ENCODE measurements at regions not wholly inside any gene's neighbourhood (a gene's known extent, or its start where the extent isn't known, plus 50 kb on each side); places are given as distances from the start of the nearest gene placed in this dataset.

GRCh38 chr5:31098811-31099210, 94.7 kb upstream of the CDH6 start:
- TF ChIP-seq PBX3 (IDR thresholded peaks at IDR 0.05) (no peak), SIN3A (IDR thresholded peaks at IDR 0.05; ENCODE audit: borderline replicate concordance, low read depth, low read length) (no peak), EZH2phosphoT487 (IDR thresholded peaks at IDR 0.05; ENCODE audit: borderline replicate concordance, low read depth) (no peak), YY1 (IDR thresholded peaks at IDR 0.05; ENCODE audit: low read depth) (no peak), POLR2AphosphoS5 (IDR thresholded peaks at IDR 0.05; ENCODE audit: low read depth, low read length) (no peak), CTCF (IDR thresholded peaks at IDR 0.05) (no peak), EP300 (IDR thresholded peaks at IDR 0.05; ENCODE audit: borderline replicate concordance in 1 of 2, low read depth in 1 of 2, low read length in 1 of 2) (no peak), REST (IDR thresholded peaks at IDR 0.05; ENCODE audit: low read depth, low read length) (no peak)

All from SK-N-SH (cell line).